CD4-positive, alpha-beta T cell treated with Interleukin-4 for 1 hour (primary cell): ENCODE measurements at regions not wholly inside any gene's neighbourhood (a gene's known extent, or its start where the extent isn't known, plus 50 kb on each side); places are given as distances from the start of the nearest gene placed in this dataset.
"Not testable (repeated sequence)": the region's sequence is repeated elsewhere in the genome, so short reads cannot be mapped to it uniquely, and the experiment has no call there.

Source experiments
- DNase-seq, 2 donors: peaks; one replicate each; pipeline ENCODE4 v3.0.0-alpha.2; 2020 to 2022

DNA sequence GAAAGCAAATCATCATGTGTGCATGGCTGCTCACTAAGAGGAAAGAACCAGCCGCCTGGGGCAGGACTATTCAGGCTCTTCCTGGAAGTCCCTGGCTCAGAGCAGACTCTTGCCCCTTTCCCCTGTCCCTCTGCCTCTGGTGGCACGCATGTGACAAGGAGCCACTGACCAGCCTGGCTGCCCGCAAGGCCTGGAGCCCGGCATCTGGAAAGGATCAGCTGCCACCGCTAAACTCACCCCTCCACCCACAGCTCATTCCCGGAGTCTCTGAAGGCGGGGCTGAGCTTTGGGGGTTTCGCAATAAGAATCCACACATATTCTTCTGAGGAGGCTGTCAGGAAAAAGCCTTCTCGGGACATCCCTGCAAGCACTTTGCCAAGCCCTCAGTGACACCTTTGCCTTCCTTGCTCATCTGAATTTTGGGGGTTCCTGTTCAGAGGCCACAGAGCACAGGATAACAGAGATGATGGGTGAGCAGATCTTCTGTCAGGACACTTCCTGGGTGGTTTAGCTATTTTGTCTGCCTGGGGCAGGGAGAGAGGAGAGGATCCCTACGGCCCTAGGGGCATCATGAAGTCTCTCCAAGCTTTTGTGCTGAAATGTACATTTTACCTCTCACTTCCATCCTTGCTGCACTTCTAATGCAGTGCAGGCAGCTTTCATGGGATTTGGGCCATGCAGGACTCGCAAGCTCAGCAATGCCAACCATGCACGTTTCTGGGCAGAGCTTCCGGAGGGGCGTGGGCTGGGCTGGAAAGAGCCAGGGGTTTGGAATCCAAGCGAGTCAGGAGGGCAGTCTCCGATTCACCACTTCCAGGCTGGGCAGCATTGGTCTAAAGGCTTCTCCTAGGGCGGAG lies 124.8 kb upstream of the MAP1LC3B2 start:
- peak in 1 of 2 donors; percentile 24 for DNase-seq

DNA sequence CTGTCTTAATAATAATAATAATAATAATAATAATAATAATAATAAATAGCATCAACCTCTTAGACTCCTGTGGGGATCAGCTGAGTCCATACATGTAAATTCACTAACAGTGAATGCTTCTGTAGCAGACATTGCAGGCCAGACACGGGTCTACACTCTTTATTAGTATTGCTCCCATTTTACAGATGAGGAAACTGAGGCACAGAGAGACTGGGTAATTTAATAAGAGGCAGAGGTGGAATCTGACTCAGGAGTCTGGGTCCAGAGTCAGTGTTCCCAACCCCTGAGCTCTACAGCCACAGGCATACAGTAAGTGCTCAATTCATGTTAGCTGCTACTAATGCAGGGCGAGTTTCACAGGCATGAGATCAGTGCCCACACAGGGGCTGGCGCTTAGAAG lies 123.2 kb upstream of the MAP1LC3B2 start:
- DNase-seq: no peak

DNA sequence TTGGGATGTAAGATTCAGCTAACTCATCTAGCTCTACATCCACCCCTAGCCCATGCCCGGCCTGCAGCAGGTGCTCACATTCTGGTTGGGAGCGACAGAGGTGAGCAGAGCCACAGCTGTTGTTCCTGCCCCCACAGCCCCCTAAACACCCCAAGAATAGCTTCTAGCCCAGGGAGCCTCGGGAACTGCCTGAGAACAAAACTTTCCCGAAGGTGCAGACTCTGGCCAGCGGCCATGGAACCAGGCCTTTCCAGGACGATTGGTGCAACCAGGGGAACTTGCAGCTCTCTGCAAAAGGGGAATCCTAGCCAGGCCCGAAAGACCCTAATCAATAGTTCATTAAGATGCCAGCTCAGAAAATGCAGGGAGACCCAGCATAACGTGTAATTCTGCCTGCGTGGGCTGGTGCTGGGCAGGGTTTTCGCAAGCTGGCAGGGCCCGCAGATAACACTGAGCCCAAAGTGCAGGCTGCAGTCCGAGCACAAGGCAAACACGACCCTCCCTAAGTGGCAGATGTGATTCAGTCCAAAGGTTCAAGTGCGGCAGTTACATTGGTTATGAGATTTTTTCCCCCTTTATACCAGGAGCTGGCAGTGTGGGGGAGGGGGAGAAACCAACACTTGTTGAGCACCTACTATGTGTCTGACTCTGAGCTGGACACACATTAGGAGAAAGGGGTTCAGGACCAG lies 122.5 kb upstream of the MAP1LC3B2 start:
- DNase-seq: no peak

DNA sequence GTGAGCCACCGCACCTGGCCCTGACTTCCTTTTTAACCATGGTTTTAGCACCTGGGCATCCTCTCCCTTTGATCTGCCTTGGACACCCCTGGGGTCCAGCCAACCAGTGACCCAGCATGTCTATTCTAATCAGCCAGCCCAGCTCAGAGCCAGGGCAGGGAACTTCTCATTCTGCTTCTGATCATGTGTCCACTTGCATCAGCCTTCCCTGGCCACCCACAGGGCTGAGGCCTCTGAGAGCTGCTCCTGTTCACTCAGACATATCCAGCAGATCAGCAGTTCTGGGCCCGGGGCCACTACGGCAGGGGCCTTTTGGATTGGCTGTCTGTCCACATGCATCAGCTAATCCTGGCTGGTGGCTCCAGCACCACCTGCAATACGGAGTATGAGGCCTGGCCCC lies 117.9 kb upstream of the MAP1LC3B2 start:
- DNase-seq: peak in 1 of 2 donors; percentile 12

DNA sequence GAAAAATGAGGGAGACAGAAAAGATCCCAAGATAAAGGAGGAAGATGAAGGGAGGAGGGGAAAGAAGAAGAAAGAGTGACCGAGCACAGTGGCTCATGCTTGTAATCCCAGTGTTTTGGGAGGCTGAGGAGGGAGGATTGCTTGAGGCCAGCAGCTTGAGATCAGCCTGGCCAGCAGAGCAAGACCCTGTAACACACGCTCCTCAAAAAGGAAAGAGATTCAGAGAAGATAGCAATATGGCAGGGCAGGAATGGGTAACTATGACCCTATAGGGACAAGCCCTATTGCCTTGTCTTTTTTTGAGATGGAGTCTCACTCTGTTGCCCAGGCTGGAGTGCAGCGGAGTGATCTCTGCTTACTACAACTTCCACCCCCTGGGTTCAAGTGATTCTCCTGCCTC lies 116.9 kb upstream of the MAP1LC3B2 start:
- no peak for DNase-seq

DNA sequence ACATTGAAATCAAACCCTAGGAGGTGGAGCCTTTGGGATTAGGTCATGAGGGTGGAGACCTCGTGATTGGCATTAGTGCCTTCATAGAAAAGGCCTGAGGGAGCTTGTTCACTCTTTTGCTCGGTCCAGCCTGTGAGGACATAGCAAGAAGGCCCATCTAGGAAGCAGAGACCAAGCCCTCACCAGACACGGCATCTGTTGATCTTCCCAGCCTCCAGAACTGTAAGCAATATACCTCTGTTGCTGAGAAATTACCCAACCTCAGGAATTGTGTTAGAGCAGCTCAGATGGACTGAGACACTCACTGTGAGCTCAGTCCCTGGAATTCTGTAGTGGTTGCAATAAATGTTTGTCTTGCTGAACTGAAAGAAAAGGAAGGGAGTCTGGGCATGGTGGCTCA lies 116.2 kb upstream of the MAP1LC3B2 start:
- no peak for DNase-seq

DNA sequence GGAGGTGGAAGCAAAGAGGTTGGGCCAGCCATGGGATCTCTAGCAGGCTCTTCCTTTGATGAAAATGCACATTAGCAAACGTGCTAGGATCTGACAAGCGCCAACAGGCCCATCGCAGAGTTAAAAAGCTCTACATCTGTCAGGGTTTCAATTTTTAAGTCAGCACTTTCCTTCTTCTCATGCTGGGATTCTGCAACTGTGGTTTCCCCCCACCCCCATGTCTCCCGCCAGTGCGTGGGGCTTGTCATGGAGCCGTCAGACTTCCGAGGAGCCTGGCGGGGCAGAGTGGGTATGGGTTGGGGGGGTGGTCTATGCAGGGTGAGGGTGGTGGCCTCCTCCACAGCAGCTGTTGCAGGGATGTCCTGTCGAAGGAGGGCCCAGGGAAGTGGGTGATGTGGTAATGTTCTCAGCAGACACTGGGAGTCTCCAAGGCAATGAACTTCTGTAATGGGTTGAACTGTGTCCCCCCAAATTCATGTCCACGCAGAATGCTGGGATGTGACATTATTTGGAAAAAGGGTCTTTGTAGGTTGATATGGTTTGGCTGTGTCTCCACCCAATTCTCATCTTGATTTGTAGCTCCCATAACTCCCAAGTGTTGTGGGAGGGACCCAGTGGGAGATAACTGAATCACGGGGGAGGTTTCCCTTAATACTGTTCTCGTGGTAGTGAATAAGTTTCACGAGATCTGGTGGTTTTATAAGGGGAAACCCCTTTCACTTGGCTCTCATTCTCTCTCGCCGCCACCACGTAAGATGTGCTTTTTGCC lies 115.2 kb upstream of the MAP1LC3B2 start:
- peak in 1 of 2 donors; percentile 20 for DNase-seq

DNA sequence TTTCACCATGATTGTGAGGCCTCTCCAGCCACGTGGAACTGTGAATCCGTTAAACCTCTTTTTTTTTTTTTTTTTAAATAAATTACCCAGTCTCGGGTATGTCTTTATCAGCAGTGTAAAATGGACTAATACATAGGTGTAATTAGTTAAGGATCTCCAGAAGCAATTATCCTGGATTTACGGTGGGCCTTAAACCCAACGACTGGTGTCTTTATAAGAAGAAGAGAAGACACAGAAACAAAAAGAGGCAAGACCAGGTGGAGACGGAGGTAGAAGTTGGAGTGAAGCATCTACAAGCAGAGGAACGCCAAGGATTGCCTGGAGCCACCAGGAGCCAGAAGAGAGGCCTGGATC lies 114.6 kb upstream of the MAP1LC3B2 start:
- no peak for DNase-seq

DNA sequence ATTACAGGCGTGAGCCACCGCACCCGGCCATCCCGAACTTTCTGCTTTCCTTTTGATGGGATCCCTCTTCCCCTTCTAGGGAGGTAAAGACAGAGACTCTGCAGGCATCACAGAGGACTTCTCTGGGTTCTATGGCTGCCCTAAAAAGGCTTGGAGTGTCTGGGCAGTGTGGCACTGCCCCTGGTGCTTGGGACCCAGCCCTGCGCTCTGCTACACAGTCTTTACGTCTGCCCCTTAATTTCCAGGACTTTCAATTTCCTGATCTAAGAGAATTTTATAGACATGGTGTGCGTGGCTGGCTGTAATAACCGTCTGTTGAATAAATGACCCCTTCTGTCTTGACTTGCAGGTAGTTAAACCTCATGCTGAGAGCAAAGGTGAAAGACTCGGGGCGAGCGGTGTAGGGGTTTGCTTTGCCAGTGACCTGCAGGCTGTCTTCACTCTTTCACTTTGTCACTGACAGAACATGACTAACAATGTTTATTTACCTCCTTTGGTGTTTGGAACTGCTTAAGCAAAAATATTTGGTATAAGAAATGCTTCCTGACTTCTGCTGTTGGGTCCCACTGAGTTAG lies 110.9 kb upstream of the MAP1LC3B2 start:
- DNase-seq: no peak

DNA sequence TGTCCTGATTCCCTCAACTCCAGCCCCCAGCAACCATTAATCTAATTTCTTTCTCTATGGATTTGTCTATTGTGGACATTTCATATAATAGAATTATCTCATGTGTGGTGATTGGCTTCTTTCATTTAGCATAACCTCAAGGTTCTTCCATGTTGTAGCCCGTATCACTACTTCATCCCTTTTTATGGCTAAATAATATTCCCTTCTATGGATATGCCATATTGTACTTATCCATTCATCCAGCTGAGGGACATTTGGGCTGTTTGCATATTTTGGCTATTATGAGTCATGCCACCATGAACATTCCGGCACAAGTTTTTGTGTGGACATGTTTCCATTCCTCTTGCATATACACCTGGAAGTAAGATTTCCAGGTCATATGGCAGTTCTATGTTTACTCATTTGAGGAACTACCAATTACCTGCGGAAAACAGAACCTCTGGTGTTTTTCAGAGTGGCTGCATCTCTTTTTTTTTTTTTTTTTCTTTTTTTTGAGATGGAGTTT lies 108.7 kb upstream of the MAP1LC3B2 start:
- no peak for DNase-seq

DNA sequence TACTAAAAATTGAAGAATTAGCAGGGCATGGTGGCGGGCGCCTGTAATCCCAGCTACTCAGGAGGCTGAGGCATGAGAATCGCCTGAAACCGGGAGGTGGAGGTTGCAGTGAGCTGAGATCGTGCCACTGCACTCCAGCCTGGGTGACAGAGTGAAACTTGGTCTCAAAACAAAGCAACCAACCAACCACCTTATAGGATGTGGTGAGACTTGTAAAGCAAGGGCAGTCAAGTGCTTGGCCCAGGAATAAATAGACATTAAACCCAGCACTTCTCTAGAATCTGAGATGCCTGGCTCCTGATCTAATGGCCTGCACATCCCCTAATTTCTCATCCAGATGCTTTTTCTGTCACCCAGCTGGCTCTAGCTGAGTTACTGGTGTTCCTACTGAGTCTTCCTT lies 106.2 kb upstream of the MAP1LC3B2 start:
- DNase-seq: not testable (repeated sequence)

DNA sequence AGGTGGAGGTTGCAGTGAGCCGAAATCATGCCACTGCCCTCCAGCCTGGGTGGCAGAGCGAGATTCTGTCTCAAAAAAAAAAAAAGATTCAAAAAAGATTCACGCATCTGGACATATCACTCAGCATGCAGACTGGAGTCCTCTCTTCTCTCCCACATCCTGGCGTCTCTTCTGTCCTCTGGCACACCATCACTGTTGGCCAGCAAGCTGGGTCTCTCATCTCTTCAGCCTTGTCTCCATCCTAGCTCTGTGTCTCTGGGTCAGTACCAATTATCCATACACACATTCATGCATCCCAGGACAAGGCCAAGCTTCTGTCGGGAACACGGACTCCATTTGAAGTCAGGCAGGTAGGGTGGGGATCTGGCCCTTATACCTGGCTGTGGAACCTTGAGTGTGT lies 105.5 kb upstream of the MAP1LC3B2 start:
- no peak for DNase-seq

DNA sequence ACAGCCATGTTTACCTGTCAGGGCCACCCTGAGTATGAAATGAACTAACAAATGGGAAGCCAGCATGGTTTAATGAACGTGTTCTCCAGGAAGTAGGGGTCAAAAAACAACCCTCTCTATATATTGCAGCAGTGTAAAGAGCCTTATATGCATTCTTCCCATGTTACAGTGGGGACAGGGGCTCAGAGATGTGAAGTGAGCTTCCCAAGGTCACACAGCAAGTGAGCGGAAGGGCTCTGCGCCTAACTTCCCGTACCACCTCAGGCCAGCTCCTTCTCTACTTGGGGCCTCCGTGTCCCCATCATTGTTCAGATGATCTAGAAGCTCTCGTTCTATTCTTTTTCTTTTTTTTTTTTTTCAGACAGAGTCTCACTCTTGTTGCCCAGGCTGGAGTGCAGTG lies 105.1 kb upstream of the MAP1LC3B2 start:
- no peak for DNase-seq

DNA sequence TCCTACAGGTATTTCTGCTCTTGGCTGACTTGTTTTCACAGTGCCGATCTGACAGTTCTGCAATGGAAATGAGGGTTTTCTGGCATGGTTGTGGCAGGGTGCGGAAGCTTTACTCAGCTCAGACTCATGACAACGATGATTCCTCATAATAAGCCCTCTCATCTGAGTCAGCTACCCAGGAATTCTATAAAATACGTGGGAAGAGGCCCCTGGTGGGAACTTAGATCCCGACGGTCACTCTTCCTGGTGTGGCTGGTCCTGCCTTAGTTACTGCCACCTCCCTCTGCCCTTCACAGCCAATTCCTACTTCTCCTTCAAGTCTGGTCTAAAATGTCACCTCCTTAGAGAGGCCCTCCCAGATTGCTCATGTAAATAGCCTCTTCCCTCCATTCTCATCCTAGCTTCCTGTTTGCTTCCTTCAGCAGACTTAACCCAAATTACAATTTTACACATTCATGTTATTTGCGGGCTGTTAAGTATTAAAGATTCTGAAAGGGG lies 104.2 kb upstream of the MAP1LC3B2 start:
- no peak for DNase-seq

DNA sequence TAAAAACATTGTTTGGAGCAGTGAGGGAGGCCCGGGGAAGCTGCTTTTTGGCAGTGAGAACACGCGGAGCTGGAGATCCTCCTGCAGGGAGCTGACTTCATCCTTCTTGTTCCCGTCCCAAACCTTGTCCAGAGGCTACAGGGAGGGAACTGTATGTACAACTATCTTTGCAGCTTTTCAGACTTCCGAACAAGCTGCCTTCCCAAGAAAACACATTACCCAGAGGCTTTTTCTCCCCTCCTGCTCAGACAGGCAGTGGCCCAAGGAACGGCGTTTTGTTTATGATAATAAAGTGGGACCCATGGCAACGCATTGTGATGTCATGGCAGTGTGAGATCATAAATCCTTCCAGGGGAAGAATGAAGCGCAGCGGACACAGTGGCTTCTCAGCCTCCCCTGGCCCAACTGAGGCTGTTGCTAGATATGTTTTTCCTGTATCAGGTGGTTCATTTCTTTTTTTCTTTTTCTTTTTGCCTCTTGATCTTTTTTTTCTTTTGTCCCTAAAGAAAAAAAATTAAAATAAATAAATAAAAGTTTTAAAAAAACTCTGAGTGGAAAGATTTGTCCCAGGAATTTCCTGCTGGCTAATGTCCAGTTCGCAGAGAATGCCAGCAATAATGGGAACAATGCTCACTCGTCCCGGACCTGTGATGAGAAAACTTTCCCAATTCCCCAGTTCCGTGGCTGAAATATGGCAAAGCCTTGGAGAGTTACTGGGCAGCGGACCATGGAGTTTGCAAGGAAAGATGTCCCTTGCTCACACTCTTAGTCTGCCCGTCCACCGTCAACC lies 103.4 kb upstream of the MAP1LC3B2 start:
- peak; percentile 26 to 59 for DNase-seq

DNA sequence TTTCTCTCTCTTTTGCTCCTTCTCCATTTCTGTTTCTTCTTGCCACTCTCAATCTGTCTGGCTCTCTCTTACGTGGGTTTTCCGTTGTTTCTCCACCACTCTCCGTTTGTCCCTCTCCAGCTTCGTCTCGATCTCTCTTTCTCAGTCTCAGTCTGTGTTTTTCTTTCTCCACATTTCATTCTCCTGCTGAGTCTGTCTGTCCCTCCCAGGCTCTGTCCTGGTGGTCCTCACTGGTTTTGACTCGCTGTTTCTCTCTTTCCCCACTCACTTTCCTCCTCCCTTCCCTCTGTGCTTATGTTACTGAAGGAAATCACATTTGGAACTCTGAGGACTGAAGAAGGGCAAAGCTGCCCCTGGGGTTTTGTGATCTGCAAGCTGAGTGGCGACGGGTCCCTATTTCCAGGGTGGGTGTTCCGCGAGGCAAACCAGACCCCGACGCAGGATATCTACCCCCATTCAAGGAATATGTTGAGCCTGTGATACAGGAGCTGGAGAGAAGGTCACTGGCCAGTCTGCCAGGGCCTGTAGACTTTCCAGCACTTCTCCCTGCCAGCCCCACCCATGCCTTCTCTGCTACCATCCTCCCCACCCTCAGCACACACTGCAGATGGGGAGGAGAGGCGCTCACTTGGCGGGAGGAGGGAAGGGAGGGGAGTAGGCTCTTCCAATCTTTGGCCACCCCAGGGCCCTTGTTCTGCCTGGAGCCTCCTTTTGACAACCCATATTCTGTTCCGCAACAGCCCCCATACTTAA lies 102.7 kb upstream of the MAP1LC3B2 start:
- no peak for DNase-seq

DNA sequence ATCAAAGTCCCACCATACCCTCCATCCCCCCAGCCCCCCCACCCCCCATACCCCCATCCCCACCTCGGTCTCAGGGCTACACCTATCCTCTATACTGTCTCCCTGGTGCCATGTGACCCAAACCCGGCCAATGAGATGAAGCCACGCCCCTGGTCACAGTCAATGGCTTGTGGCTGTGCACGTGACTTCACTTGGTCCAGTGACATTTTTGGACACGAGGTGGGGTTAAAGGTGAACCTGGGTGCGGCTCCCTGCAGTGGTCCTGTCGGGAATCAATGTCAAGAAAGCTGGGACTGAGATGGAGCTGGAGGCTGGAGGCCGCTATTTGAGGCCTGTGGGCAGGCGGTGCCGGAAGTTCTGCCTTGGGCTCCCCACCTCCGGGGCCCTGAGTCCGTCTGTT lies 100.7 kb upstream of the MAP1LC3B2 start:
- DNase-seq: no peak

DNA sequence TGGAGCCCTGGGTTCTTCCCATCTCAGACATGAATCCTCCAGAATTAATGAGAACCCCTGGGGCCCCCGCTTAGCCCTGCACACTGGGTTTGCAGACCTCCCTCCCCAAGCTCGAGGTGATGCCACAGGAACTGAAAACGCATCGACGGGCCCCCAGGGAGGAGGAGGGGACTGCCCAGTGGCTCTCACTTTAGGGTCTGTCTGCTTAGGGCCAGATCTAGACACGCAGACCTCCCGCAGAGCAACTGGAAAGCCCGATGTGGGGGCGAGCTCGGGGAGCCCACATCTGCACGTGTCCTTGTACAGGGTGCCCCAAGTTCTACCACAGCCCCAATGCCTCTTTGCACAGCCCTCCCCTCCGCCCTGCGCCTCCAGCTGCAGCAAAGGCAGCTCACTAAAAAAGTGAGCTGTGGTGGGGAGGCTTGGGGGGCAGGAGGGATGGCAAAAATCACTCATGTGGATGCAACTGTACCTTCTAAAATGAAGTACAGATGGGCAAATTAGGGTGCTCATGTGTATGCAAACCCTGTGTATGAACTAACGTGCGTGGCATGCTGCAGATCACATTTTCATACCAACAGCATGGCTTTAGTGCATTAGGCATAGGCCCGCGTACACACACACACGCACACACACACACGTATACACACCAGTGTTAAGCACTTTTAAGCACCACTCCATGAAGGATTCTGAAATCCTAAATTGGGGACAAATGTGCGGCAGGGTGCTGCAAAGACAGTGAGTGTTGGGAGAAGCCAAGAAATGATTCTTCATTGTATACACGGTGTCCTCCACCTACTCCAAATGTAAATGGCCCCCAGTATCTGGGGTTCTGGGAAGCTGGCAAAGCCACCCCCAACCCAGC lies 99.9 kb upstream of the MAP1LC3B2 start:
- DNase-seq: no peak

DNA sequence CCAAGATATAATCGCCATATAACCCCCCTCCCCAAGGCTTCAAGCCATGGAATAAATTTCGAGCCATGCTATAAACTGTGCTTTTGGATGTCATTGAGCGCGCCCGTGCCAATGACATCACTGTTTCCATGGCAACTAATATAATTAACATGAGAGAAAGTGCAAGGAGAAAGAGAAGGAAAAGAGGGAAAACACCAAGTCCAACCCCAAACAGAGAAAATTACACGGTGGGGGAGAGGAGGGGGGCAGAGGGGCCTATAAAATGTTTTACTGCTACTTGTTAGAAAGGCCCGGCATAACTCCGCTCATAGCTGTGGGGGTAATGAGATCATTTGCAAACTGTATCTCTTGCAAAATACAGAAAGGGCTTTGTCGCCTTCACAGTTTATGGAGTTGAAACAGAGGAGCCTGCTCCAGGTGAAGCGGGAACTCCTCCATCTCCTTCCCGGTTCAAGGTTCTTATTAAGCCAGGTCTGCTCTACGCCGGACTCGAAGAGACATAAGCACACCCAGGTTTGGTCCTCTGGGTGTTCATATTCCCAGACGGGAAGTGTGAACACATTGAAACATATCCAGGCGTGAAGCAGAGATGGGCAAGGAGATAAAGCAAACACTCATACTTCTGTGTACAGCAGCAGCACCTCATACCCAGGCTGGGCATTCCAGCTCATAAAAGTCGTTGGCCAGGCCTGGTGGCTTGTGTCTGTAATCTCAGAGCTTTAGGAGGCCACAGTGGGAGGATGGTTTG lies 99.1 kb upstream of the MAP1LC3B2 start:
- DNase-seq: no peak

DNA sequence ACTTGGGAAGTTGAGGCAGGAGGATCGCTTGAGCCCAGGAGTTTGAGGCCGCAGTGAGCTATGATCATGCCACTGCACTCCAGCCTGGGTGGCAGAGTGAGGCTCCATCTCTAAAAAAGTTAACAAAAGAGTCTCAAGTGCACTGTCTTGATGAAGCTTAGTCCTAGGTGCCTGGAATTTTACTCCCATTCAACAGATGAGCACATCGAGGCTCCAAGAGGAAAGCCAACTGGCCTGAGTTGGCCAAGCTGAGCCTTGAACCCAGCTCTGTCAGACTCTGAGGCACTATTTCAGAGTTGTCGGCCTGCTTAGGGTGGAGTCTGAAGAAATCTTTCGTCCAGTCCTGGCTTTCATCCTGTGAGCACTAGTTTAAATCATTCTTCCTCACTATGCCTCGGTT lies 98.1 kb upstream of the MAP1LC3B2 start:
- no peak for DNase-seq
